ENCODE measurements at regions not wholly inside any gene's neighbourhood (a gene's known extent, or its start where the extent isn't known, plus 50 kb on each side); places are given as distances from the start of the nearest gene placed in this dataset.

DNA sequence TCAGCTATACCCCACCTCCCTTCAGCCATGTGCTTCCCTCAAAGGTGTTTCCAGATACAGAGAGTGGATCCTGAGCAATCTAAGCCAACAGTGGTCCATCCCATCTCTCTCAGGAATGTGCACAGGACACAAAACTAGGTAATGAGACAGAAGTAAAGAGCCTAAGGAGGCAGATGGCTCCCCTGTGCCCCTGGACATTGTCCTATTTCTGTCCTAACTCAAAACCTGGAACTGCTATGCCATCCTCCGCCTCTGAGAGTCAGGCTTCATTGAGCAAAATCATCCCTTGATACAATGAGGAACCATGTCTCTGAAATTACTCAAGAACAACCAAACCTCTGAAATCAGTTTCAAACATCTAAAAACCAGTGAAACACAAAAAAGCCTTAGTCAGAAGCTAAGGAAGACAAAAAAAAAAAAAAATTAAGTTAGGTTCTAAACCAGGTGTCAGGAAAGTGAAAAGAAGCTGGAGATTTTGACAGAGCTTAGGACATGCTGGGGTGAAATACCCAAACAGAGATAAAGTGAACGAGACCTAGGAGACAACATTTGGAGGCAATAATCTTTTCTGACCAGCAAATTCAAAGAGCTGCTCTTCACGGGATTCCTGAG lies 200.3 kb upstream of the PLEKHG7 start:
- no peak overlapping the region for H3K4me3 ChIP-seq (ENCODE audit: low read depth, low read length)
- TF ChIP-seq, protein P1, sequence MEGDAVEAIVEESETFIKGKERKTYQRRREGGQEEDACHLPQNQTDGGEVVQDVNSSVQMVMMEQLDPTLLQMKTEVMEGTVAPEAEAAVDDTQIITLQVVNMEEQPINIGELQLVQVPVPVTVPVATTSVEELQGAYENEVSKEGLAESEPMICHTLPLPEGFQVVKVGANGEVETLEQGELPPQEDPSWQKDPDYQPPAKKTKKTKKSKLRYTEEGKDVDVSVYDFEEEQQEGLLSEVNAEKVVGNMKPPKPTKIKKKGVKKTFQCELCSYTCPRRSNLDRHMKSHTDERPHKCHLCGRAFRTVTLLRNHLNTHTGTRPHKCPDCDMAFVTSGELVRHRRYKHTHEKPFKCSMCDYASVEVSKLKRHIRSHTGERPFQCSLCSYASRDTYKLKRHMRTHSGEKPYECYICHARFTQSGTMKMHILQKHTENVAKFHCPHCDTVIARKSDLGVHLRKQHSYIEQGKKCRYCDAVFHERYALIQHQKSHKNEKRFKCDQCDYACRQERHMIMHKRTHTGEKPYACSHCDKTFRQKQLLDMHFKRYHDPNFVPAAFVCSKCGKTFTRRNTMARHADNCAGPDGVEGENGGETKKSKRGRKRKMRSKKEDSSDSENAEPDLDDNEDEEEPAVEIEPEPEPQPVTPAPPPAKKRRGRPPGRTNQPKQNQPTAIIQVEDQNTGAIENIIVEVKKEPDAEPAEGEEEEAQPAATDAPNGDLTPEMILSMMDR (conservative IDR thresholded peaks at IDR 0.05; ENCODE audit: low read depth, low read length) = peak; percentile 35
- peak; percentile 15 for DNase-seq (ENCODE audit: low read depth)

DNA sequence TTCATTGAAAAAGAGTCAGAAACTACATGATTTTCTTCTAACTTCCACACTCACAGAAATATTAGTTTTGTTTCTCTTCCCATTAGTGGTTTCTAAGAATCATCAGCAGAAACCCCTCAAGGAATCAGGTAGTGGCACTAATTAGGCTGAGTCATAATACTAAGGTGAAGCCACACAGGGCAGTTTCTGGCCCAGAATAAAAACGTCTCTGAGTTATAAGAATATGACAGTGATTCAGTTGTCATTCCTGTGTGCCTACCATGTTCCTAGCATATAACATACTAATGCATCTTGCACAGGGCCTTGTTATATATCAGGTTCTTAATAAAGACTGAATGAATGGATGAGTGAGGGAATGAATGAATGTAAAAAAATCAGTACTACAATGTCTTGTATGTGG lies 206.0 kb upstream of the PLEKHG7 start:
- no peak overlapping the region for H3K4me3 ChIP-seq (ENCODE audit: low read depth, low read length)
- DNase-seq (ENCODE audit: low read depth) = no peak
- TF ChIP-seq, protein P1 (conservative IDR thresholded peaks at IDR 0.05; ENCODE audit: low read depth, low read length) = no peak

DNA sequence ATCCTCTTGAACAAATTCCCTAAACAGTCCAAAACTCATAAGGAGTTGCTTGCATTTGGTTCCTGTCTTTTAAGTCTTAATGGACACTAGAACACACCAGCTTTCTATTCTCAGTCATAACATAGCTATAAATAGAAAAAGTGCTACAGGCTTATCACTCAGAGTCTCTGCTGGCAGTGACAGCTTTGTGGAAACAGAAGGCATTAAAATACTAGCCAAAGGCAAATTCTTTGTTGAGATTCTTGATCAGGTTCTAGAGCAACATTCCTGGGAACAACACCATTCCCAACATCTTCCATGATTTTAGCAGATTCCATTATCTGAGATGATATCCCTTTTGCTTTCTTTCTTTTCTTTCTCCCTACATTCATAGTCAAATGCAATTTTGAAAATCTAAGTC lies 207.7 kb upstream of the PLEKHG7 start:
- no peak for DNase-seq (ENCODE audit: low read depth)
- TF ChIP-seq, protein P1 (conservative IDR thresholded peaks at IDR 0.05; ENCODE audit: low read depth, low read length) = no peak
- no peak overlapping the region for H3K4me3 ChIP-seq (ENCODE audit: low read depth, low read length)

DNA sequence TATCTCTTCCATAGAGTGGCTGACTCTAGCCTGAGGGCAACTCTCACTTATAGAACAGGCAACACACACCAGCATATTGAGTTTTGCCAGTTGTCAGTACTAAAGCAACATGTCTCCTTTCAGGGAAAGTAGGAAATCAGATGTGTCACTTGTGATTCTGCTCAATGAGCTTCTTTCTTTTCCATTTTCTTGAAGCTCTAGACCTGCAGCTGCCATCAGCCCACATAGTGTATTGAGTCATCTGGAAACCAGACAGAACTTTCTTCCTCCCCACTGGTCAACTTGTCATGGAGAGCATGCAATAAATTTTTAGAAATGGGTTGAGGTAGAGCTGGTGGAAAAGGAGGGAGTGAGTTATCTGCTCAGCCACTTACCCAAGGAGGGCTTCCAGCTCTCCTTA lies 209.0 kb upstream of the PLEKHG7 start:
- no peak for DNase-seq (ENCODE audit: low read depth)
- no peak overlapping the region for H3K4me3 ChIP-seq (ENCODE audit: low read depth, low read length)
- TF ChIP-seq, protein P1 (conservative IDR thresholded peaks at IDR 0.05; ENCODE audit: low read depth, low read length) = no peak

DNA sequence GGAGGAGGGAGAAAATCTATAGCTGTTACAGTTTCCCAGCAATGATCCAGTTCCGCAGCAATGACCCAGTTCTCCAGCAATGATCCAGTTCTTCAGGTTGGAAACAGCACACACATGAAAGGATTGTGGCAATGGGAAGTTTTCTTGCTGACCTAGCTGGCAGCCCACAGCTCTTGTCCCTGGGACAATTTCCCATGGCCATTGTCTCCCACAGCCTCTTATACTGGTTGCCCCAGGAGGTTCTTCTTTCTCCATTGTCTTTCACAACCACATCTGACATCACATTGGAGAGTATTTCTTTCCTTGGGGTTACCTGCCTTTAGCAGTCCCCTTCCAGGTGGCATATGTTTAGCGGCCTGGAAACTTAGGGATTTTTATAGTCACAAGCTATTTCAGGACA lies 209.8 kb upstream of the PLEKHG7 start:
- DNase-seq (ENCODE audit: low read depth) = no peak
- TF ChIP-seq, protein P1 (conservative IDR thresholded peaks at IDR 0.05; ENCODE audit: low read depth, low read length) = no peak
- no peak overlapping the region for H3K4me3 ChIP-seq (ENCODE audit: low read depth, low read length)

DNA sequence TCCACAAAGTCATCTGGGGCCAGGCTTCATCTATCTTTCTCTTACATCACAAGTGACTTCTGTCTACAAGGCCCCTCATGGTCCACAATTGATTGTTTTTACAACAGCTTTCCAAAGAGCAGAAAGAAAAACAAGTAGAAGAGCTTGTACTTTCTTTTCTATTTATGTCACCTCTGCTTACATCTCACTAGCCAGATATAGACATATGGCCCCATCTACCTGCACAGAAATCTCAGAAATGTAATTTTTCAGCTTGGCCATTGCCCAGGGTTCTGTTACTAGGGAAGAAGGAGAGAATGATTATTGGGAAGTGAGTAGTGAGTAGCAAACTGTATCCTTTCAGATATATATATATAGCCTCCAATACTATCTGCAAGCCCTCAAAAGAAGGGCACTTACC lies 210.5 kb upstream of the PLEKHG7 start:
- TF ChIP-seq, protein P1 (conservative IDR thresholded peaks at IDR 0.05; ENCODE audit: low read depth, low read length) = no peak
- H3K4me3 ChIP-seq (ENCODE audit: low read depth, low read length) = no peak overlapping the region
- DNase-seq (ENCODE audit: low read depth) = no peak

DNA sequence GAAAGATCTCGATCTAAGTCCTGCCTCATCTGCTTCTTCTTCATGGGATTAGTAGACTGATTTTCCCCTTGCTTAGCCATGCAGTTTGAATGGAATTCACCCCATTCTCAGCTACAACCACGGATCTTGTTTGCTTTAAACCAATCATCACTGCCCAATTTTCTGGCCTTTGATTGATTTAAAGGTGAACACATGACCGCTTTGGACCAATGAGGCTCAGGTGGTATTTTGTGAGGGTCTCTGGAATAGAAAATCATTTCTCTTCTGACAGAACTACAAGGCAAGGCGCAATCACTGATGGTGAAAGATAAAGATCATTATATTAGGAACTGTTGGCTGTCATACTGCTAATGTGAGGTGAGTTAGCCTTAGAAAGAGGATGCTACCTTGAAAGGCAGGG lies 213.0 kb upstream of the PLEKHG7 start:
- no peak overlapping the region for H3K4me3 ChIP-seq (ENCODE audit: low read depth, low read length)
- TF ChIP-seq, protein P1 (conservative IDR thresholded peaks at IDR 0.05; ENCODE audit: low read depth, low read length) = no peak
- DNase-seq (ENCODE audit: low read depth) = no peak
